GM12878 (cell line): ENCODE measurements at regions not wholly inside any gene's neighbourhood (a gene's known extent, or its start where the extent isn't known, plus 50 kb on each side); places are given as distances from the start of the nearest gene placed in this dataset.

ENCODE experiments used
- ATAC-seq: fragments of 200-7000 bp; cut with Tn5 transposase; 3 replicates; pipeline ENCODE4 v1.9.1; 2020; ENCODE audit warnings: mild to moderate bottlenecking, moderate library complexity
- BruUV-seq: library from RNA; stranded (reverse); fragments of 400-500 nt; replicated peaks from 2 replicates; lab custom pipeline; 2021; lab: Mats Ljungman, UMichigan
- CTCF ChIA-PET: fragments of 300-600 bp; sonication (Branson Sonifier 250); formaldehyde crosslinking; extraction: SDS; loops from one replicate; lab custom pipeline; 2021; ENCODE audit warnings: inconsistent platforms; lab: Yijun Ruan, JAX
- POLR2A ChIA-PET: fragments of 350-600 bp; formaldehyde crosslinking; extraction: SDS; loops from one replicate; lab custom pipeline; 2021; ENCODE audit warnings: inconsistent platforms; lab: Charles Lee
- RAD21 ChIA-PET: fragments of 300-600 bp; sonication (Branson Sonifier 250); formaldehyde crosslinking; loops from one replicate; lab custom pipeline; 2023; ENCODE audit warnings: antibody characterized with exemption; ENCODE audit not compliant: unreplicated experiment; lab: Charles Lee
- SMC1A ChIA-PET: fragments of 300-600 bp; sonication (Branson Sonifier 250); formaldehyde crosslinking; loops from one replicate; lab custom pipeline; 2023; ENCODE audit not compliant: unreplicated experiment, uncharacterized antibody; lab: Charles Lee
- DNase-seq: peaks from one replicate; pipeline ENCODE4 v3.0.0-alpha.2; 2011; ENCODE audit warnings: low read depth, low spot score
- FAIRE-seq: peaks from 3 replicates; lab custom pipeline; 2011; peaks lifted over from hg19 to GRCh38; lab: Jason Lieb, UNC
- H2AFZ ChIP-seq: 2 replicates; pipeline ENCODE4 v1.6.0; 2011; ENCODE audit warnings: low read depth, low read length, control low read depth; ENCODE audit not compliant: control insufficient read depth
- H3K27ac ChIP-seq: 2 replicates; pipeline ENCODE4 v1.5.1; 2011; ENCODE audit warnings: control low read depth; ENCODE audit not compliant: control insufficient read depth, insufficient read depth
- H3K27me3 ChIP-seq, 2 experiments: replicated peaks in 1 of 2; 2 replicates each; pipeline versions ENCODE4 v1.6.0 to v1.6.1; 2011; ENCODE audit warnings: low read length in 1 of 2; ENCODE audit not compliant: control insufficient read depth in 2 of 2, insufficient read depth in 2 of 2
- H3K36me3 ChIP-seq, 2 experiments: 2 replicates each; pipeline ENCODE4 v1.5.1; 2011; ENCODE audit warnings: low read length in 1 of 2; ENCODE audit not compliant: control insufficient read depth in 2 of 2, insufficient read depth in 2 of 2
- H3K4me1 ChIP-seq: 2 replicates; pipeline ENCODE4 v1.6.1; 2011; ENCODE audit warnings: mild to moderate bottlenecking, low read length, moderate library complexity, mixed read lengths; ENCODE audit not compliant: control insufficient read depth, insufficient read depth
- H3K4me2 ChIP-seq: 2 replicates; pipeline ENCODE4 v1.6.0; 2011; ENCODE audit warnings: control low read depth; ENCODE audit not compliant: control insufficient read depth, insufficient read depth
- H3K4me3 ChIP-seq: fragments of 200-600 bp; sonication (generic); 2 replicates; pipeline ENCODE4 v1.5.1; 2016
- H3K79me2 ChIP-seq: 2 replicates; pipeline ENCODE4 v1.6.0; 2011; ENCODE audit warnings: low read length; ENCODE audit not compliant: control insufficient read depth, insufficient read depth
- H3K9ac ChIP-seq: 2 replicates; pipeline ENCODE4 v1.8.0; 2011; ENCODE audit warnings: low read length, control low read depth, mixed read lengths; ENCODE audit not compliant: control insufficient read depth, insufficient read depth
- H3K9me3 ChIP-seq: replicated peaks from 3 replicates; pipeline ENCODE4 v1.5.1; 2011; ENCODE audit warnings: mild to moderate bottlenecking, low read length; ENCODE audit not compliant: control insufficient read depth, insufficient read depth
- H4K20me1 ChIP-seq: 2 replicates; pipeline ENCODE4 v1.6.0; 2011; ENCODE audit not compliant: control insufficient read depth, insufficient read depth
- GABPA ChIP-seq: IDR thresholded peaks from 2 replicates; pipeline ENCODE4 v1.6.1; 2014; ENCODE audit warnings: antibody characterized with exemption, low read depth, mild to moderate bottlenecking, inconsistent platforms
- GATAD2B ChIP-seq: fragments of 450-650 bp; conservative IDR thresholded peaks from 2 replicates; pipeline ENCODE4 v1.6.1; 2017; ENCODE audit warnings: low read depth, mild to moderate bottlenecking, moderate library complexity
- HCFC1 ChIP-seq: fragments of 150-350 bp; IDR thresholded peaks from 2 replicates; pipeline ENCODE4 v1.6.1; 2014; ENCODE audit warnings: low read length
- KLF5 ChIP-seq: fragments of 450-650 bp; IDR thresholded peaks from 2 replicates; pipeline ENCODE4 v1.6.1; 2014; ENCODE audit warnings: mild to moderate bottlenecking; ENCODE audit not compliant: partially characterized antibody
- LARP7 ChIP-seq: fragments of 450-650 bp; IDR thresholded peaks from 2 replicates; pipeline ENCODE4 v1.6.1; 2017; ENCODE audit warnings: mild to moderate bottlenecking
- MEF2A ChIP-seq: IDR thresholded peaks from 2 replicates; pipeline ENCODE4 v1.6.1; 2011; ENCODE audit warnings: low read depth, mild to moderate bottlenecking, low read length, moderate library complexity; ENCODE audit not compliant: insufficient read depth
- NBN ChIP-seq: fragments of 450-650 bp; IDR thresholded peaks from 2 replicates; pipeline ENCODE4 v1.6.1; 2016
- NFYB ChIP-seq: IDR thresholded peaks from 2 replicates; pipeline ENCODE4 v1.6.1; 2011; ENCODE audit warnings: low read depth, mild to moderate bottlenecking, low read length, improper control_type of control experiment, moderate library complexity; ENCODE audit not compliant: insufficient read depth
- RCOR1 ChIP-seq: conservative IDR thresholded peaks from 2 replicates; pipeline ENCODE4 v1.6.1; 2012; ENCODE audit warnings: low read depth, low read length, improper control_type of control experiment
- ZNF217 ChIP-seq: fragments of 450-650 bp; IDR thresholded peaks from 2 replicates; pipeline ENCODE4 v1.6.1; 2017; ENCODE audit warnings: antibody characterized with exemption, mild to moderate bottlenecking
- in situ Hi-C: fragments of 300-500 bp; cut with MboI; formaldehyde crosslinking; loops from 9 replicates; pipeline ENCODE4 v1.14.3; 2018; ENCODE audit warnings: mixed read lengths
- intact Hi-C: fragments of 100-400 bp; cut with micrococcal nuclease; formaldehyde crosslinking; loops from one replicate; pipeline ENCODE4 v1.14.2; 2022; ENCODE audit not compliant: unreplicated experiment
- TF ChIP-seq, protein P1 (sequence below): IDR thresholded peaks from 2 replicates; pipeline ENCODE4 v1.6.1; 2011; ENCODE audit warnings: low read depth, mild to moderate bottlenecking, low read length, moderate library complexity, borderline replicate concordance; ENCODE audit errors: extremely low read depth
- TF ChIP-seq, protein P2 (sequence below): fragments of 450-650 bp; formaldehyde crosslinking; IDR thresholded peaks from 2 replicates; pipeline ENCODE4 v1.4.0; 2020; ENCODE audit warnings: mild to moderate bottlenecking, moderate library complexity
- TF ChIP-seq, protein P3 (sequence below): fragments of 450-650 bp; IDR thresholded peaks from 2 replicates; pipeline ENCODE4 v1.6.1; 2017; ENCODE audit warnings: mild to moderate bottlenecking, moderate library complexity
- TF ChIP-seq, protein P4 (sequence below): IDR thresholded peaks from 2 replicates; pipeline ENCODE4 v1.6.1; 2012; ENCODE audit warnings: mild to moderate bottlenecking, low read depth, low read length

DNA sequence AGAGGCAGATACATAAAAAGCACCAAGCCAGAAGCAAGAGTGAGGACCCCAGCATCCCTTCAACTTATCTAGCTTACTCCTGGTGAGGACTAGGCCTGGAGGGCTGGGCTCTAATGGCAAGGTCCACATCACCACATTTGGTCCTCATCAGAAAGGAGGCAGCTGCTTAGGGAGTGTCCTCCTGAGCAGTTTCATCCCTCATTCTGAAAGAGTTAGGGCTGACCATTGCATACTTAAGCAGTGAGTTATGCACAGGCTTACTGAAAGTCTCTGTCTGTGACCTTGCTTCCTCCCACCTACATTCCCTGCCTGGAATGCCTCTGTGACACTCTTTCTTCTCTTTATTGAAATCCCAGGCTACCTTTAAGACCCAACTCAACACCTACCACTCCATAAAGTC, 301.8 kb upstream of the ACVR2A start:
- SMC1A ChIA-PET: no interaction called here
- no TSS peak for BruUV-seq
- H3K9ac ChIP-seq: no peak overlapping the region
- intact Hi-C loops (no loop called here), in situ Hi-C loops (no loop called here)
- no peak overlapping the region for H3K27ac ChIP-seq
- H4K20me1 ChIP-seq: no peaks in the 10 kb centered on the region
- H3K4me1 ChIP-seq: no peaks in the 10 kb centered on the region
- CTCF ChIA-PET: no interaction called here
- POLR2A ChIA-PET: no interaction called here
- no peak for FAIRE-seq
- H3K36me3 ChIP-seq: no peaks in the 10 kb centered on the region
- H2AFZ ChIP-seq: no peak overlapping the region
- RAD21 ChIA-PET: no interaction called here
- no peak for ATAC-seq
- no peak overlapping the region for H3K4me2 ChIP-seq
- H3K27me3 ChIP-seq: no peaks in the 10 kb centered on the region
- H3K79me2 ChIP-seq: no peaks in the 10 kb centered on the region
- H3K9me3 ChIP-seq: no peaks in the 10 kb centered on the region
- no peak overlapping the region for H3K4me3 ChIP-seq
- DNase-seq: no peak
- TF ChIP-seq HCFC1: no peak
- no peak for TF ChIP-seq NBN
- TF ChIP-seq GATAD2B: no peak
- TF ChIP-seq KLF5: no peak
- no peak for TF ChIP-seq MEF2A
- no peak for TF ChIP-seq RCOR1
- TF ChIP-seq ZNF217: no peak
- TF ChIP-seq, protein P1, sequence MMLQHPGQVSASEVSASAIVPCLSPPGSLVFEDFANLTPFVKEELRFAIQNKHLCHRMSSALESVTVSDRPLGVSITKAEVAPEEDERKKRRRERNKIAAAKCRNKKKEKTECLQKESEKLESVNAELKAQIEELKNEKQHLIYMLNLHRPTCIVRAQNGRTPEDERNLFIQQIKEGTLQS: no peak
- TF ChIP-seq, protein P2, sequence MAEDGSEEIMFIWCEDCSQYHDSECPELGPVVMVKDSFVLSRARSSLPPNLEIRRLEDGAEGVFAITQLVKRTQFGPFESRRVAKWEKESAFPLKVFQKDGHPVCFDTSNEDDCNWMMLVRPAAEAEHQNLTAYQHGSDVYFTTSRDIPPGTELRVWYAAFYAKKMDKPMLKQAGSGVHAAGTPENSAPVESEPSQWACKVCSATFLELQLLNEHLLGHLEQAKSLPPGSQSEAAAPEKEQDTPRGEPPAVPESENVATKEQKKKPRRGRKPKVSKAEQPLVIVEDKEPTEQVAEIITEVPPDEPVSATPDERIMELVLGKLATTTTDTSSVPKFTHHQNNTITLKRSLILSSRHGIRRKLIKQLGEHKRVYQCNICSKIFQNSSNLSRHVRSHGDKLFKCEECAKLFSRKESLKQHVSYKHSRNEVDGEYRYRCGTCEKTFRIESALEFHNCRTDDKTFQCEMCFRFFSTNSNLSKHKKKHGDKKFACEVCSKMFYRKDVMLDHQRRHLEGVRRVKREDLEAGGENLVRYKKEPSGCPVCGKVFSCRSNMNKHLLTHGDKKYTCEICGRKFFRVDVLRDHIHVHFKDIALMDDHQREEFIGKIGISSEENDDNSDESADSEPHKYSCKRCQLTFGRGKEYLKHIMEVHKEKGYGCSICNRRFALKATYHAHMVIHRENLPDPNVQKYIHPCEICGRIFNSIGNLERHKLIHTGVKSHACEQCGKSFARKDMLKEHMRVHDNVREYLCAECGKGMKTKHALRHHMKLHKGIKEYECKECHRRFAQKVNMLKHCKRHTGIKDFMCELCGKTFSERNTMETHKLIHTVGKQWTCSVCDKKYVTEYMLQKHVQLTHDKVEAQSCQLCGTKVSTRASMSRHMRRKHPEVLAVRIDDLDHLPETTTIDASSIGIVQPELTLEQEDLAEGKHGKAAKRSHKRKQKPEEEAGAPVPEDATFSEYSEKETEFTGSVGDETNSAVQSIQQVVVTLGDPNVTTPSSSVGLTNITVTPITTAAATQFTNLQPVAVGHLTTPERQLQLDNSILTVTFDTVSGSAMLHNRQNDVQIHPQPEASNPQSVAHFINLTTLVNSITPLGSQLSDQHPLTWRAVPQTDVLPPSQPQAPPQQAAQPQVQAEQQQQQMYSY: no peak
- TF ChIP-seq NFYB: no peak
- TF ChIP-seq, protein P3, sequence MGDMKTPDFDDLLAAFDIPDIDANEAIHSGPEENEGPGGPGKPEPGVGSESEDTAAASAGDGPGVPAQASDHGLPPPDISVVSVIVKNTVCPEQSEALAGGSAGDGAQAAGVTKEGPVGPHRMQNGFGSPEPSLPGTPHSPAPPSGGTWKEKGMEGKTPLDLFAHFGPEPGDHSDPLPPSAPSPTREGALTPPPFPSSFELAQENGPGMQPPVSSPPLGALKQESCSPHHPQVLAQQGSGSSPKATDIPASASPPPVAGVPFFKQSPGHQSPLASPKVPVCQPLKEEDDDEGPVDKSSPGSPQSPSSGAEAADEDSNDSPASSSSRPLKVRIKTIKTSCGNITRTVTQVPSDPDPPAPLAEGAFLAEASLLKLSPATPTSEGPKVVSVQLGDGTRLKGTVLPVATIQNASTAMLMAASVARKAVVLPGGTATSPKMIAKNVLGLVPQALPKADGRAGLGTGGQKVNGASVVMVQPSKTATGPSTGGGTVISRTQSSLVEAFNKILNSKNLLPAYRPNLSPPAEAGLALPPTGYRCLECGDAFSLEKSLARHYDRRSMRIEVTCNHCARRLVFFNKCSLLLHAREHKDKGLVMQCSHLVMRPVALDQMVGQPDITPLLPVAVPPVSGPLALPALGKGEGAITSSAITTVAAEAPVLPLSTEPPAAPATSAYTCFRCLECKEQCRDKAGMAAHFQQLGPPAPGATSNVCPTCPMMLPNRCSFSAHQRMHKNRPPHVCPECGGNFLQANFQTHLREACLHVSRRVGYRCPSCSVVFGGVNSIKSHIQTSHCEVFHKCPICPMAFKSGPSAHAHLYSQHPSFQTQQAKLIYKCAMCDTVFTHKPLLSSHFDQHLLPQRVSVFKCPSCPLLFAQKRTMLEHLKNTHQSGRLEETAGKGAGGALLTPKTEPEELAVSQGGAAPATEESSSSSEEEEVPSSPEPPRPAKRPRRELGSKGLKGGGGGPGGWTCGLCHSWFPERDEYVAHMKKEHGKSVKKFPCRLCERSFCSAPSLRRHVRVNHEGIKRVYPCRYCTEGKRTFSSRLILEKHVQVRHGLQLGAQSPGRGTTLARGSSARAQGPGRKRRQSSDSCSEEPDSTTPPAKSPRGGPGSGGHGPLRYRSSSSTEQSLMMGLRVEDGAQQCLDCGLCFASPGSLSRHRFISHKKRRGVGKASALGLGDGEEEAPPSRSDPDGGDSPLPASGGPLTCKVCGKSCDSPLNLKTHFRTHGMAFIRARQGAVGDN: no peak
- TF ChIP-seq, protein P4, sequence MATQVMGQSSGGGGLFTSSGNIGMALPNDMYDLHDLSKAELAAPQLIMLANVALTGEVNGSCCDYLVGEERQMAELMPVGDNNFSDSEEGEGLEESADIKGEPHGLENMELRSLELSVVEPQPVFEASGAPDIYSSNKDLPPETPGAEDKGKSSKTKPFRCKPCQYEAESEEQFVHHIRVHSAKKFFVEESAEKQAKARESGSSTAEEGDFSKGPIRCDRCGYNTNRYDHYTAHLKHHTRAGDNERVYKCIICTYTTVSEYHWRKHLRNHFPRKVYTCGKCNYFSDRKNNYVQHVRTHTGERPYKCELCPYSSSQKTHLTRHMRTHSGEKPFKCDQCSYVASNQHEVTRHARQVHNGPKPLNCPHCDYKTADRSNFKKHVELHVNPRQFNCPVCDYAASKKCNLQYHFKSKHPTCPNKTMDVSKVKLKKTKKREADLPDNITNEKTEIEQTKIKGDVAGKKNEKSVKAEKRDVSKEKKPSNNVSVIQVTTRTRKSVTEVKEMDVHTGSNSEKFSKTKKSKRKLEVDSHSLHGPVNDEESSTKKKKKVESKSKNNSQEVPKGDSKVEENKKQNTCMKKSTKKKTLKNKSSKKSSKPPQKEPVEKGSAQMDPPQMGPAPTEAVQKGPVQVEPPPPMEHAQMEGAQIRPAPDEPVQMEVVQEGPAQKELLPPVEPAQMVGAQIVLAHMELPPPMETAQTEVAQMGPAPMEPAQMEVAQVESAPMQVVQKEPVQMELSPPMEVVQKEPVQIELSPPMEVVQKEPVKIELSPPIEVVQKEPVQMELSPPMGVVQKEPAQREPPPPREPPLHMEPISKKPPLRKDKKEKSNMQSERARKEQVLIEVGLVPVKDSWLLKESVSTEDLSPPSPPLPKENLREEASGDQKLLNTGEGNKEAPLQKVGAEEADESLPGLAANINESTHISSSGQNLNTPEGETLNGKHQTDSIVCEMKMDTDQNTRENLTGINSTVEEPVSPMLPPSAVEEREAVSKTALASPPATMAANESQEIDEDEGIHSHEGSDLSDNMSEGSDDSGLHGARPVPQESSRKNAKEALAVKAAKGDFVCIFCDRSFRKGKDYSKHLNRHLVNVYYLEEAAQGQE: no peak
- TF ChIP-seq GABPA: no peak
- TF ChIP-seq LARP7: no peak
